ENCODE measurements at regions not wholly inside any gene's neighbourhood (a gene's known extent, or its start where the extent isn't known, plus 50 kb on each side); places are given as distances from the start of the nearest gene placed in this dataset.
A peak's percentile ranks its signal among the peaks of the same experiment; 100 is the strongest.

DNA sequence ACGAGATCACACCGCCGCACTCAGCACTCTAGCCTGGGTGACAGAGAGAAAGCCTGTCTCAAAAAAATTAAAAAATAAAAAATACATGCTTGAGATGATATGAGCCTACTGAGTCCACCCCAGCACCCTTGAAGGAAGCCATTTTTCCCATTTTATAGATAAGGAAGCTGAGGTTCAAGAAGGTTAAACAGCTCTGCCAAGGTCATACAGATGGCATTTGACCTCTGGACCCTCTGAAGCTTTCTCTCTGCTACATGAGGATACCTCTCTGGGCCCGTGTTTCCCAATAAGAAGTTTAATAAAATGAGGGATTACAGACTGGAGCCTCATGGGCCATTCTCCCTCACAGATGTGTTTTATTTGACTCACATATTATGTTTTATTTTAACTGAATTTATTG, 53.9 kb upstream of the PNMA1 start:
- no TSS peak for BruUV-seq (replicated peaks)
- Histone ChIP-seq H3K27me3 (ENCODE audit: insufficient read depth, low read depth) (no peaks in the 10 kb centered on the region), H3K4me2 (no peak overlapping the region), H2AFZ (no peak overlapping the region), H3F3A (ENCODE audit: insufficient read depth, low read depth) (peaks cover 3% of the 10 kb centered on the region; the same call in 1 of the 2 replicates), H3K9me2 (ENCODE audit: insufficient read depth) (no peaks in the 10 kb centered on the region), H3K4me1 (replicated peaks; ENCODE audit: insufficient read depth) (peaks cover 17% of the 10 kb centered on the region), H3K79me2 (ENCODE audit: low read depth) (peaks cover 44% of the 10 kb centered on the region), H3K9me3 (ENCODE audit: insufficient read depth, low read depth) (no peaks in the 10 kb centered on the region), H3K27ac (no peak overlapping the region), H3K36me3 (ENCODE audit: low read depth) (no peaks in the 10 kb centered on the region), H3K4me3 (no peak overlapping the region), H4K20me1 (ENCODE audit: insufficient read depth) (peaks cover 5% of the 10 kb centered on the region)
- DNase-seq = no peak
- ChIA-PET POLR2A (ENCODE audit: unreplicated experiment) (no interaction called here), CTCF (interaction anchor here (0.7 kb wide), 1 partner anchor 27 kb away, joined by 5 read pairs; no protein-coding TSS in a partner anchor)
- intact Hi-C loops (cut with micrococcal nuclease; ENCODE audit: unreplicated experiment) = no loop called here
- TF ChIP-seq EZH2 (IDR thresholded peaks at IDR 0.05; ENCODE audit: low read depth) = no peak
- TF ChIP-seq, protein P1, sequence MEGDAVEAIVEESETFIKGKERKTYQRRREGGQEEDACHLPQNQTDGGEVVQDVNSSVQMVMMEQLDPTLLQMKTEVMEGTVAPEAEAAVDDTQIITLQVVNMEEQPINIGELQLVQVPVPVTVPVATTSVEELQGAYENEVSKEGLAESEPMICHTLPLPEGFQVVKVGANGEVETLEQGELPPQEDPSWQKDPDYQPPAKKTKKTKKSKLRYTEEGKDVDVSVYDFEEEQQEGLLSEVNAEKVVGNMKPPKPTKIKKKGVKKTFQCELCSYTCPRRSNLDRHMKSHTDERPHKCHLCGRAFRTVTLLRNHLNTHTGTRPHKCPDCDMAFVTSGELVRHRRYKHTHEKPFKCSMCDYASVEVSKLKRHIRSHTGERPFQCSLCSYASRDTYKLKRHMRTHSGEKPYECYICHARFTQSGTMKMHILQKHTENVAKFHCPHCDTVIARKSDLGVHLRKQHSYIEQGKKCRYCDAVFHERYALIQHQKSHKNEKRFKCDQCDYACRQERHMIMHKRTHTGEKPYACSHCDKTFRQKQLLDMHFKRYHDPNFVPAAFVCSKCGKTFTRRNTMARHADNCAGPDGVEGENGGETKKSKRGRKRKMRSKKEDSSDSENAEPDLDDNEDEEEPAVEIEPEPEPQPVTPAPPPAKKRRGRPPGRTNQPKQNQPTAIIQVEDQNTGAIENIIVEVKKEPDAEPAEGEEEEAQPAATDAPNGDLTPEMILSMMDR (conservative IDR thresholded peaks at IDR 0.05) = no peak

DNA sequence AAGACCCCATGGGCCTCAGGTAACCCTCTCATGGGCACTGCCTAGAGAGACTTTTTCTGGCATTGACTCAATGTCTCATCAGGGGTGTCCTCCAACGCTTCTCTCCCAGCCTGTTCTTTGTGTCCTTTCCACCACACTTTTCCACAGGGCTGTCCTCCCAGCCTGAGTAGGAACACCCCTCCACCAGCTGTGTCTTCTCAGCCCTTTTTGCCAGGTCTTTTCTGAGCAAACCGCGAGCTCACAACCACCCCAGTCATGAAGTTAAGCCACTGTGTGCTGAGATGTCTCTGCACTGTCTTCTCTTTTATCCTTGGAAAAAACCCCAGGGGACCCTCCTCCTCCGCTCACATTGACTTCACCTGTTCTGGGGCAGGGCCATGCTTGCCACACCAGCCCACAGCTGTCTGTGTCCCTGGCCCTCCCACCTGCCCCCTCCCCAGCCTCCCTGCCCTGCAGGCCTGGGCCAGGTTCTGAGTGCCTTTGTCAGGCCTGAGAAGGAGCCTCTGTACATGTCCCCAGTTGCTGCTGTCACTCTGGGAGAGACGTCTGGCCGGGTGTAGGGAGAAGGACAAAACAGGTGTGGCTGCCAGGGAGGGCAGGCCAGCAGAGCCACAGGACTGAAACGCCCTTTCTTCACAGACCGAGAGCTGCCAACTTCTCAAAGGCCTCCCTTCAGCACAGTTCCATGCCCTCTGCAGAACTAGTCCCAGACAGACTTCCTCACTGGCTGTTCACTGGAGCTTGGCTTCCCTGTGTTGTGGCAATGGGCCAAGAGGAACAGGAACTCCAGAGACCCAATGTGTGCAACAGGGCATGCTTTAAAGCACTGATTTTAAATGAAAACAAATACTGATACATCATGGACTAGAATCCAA, 50.5 kb upstream of the PNMA1 start:
- TF ChIP-seq, protein P1 (conservative IDR thresholded peaks at IDR 0.05) = no peak
- TF ChIP-seq EZH2 (IDR thresholded peaks at IDR 0.05; ENCODE audit: low read depth) = no peak
- Histone ChIP-seq H3K36me3 (ENCODE audit: low read depth) (no peaks in the 10 kb centered on the region), H3K27ac (no peak overlapping the region), H3K4me1 (replicated peaks; ENCODE audit: insufficient read depth) (peaks cover 36% of the 10 kb centered on the region), H3K79me2 (ENCODE audit: low read depth) (peaks cover 40% of the 10 kb centered on the region), H3K27me3 (ENCODE audit: insufficient read depth, low read depth) (no peaks in the 10 kb centered on the region), H3K9me2 (ENCODE audit: insufficient read depth) (no peaks in the 10 kb centered on the region), H4K20me1 (ENCODE audit: insufficient read depth) (peaks cover 5% of the 10 kb centered on the region), H3K4me2 (no peak overlapping the region), H3K4me3 (no peak overlapping the region), H2AFZ (no peak overlapping the region), H3K9me3 (ENCODE audit: insufficient read depth, low read depth) (no peaks in the 10 kb centered on the region), H3F3A (ENCODE audit: insufficient read depth, low read depth) (peaks cover 14% of the 10 kb centered on the region; the same call in 1 of the 2 replicates)
- no TSS peak for BruUV-seq (replicated peaks)
- CTCF ChIA-PET = interaction anchor here (0.6 kb wide), 1 partner anchor 23 kb away, joined by 3 read pairs; no protein-coding TSS in a partner anchor
- POLR2A ChIA-PET (ENCODE audit: unreplicated experiment) = interaction anchor here (0.6 kb wide), 1 partner anchor 178 kb away, joined by 3 read pairs; no protein-coding TSS in a partner anchor
- peak in 1 of 2 experiments; percentile 50 for DNase-seq
- intact Hi-C loops (cut with micrococcal nuclease; ENCODE audit: unreplicated experiment) = no loop called here

All from PC-9 (cell line).